ENCODE measurements at regions not wholly inside any gene's neighbourhood (a gene's known extent, or its start where the extent isn't known, plus 50 kb on each side); places are given as distances from the start of the nearest gene placed in this dataset.

DNA sequence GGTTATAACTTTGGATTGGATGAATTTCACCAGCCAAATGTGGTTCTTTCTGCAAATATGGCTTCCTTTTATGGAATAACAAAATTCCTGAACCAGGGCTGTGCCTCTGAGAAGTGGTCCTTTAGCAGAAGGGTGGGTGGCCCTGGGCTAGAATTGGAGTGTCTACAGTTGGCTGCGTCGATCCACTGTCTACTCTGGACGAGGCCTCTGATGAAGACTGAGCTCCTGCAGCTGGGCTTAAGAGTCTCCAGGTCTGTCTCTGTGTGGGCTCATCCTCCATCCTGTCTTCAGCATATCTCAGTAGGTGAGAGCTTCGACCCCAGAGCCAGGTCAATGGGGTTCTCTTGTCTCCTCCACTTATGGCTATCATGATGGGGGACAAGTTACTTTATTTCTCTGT lies 166.3 kb upstream of the PMEPA1 start:
- ChIA-PET CTCF (no interaction called here), POLR2A (no interaction called here)
- no peak for TF ChIP-seq CTCF (IDR thresholded peaks at IDR 0.05; ENCODE audit: control extremely low read depth, extremely low read depth, low read depth, missing control alignments)
- DNase-seq (ENCODE audit: extremely low spot score), result no peak

GRCh38 chr20:57874141-57874540 lies 164.3 kb upstream of the PMEPA1 start:
- POLR2A ChIA-PET, result no interaction called here
- CTCF ChIA-PET, result no interaction called here
- DNase-seq (ENCODE audit: extremely low spot score), result no peak
- TF ChIP-seq CTCF (IDR thresholded peaks at IDR 0.05; ENCODE audit: control extremely low read depth, extremely low read depth, low read depth, missing control alignments), result no peak

DNA sequence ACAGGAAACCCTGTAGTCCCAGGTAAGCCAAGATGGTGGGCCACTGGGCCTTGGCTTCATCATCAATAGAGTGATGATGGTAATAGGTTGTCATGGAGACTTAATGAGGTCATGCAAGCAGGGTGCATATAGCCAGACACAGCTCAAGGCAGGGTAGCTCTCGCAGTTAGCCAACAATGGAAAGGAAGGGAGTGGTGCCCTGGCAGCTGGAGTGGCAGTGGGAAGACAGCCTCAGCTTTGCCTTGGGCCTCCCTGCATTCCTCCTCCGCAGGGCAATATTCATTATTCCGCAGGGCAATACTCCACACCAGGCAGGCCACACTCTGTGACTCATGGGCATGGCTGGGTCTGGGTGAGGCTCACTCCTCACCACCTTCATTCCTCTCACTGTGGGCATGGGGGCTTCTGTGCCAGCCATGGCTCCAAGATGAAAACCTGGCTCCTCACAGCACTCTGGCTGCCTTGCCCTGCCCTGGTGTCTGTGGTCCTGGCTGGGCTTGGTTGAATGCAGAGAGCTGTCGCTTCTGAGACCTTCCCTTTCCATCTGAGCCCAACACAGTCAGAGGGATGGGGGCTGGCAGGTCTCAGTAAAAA lies 163.1 kb upstream of the PMEPA1 start:
- ChIA-PET CTCF (interaction anchor here (0.9 kb wide), 1 partner anchor 336 kb away, joined by 3 read pairs; no protein-coding TSS in a partner anchor), POLR2A (no interaction called here)
- no peak for DNase-seq (ENCODE audit: extremely low spot score)
- TF ChIP-seq CTCF (IDR thresholded peaks at IDR 0.05; ENCODE audit: control extremely low read depth, extremely low read depth, low read depth, missing control alignments), result no peak

GRCh38 chr20:57871237-57871632 lies 161.4 kb upstream of the PMEPA1 start:
- CTCF ChIA-PET, result interaction anchor here (1.1 kb wide), 1 partner anchor 20 kb away, joined by 3 read pairs; no protein-coding TSS in a partner anchor
- POLR2A ChIA-PET, result no interaction called here
- TF ChIP-seq CTCF (IDR thresholded peaks at IDR 0.05; ENCODE audit: control extremely low read depth, extremely low read depth, low read depth, missing control alignments), result no peak
- DNase-seq (ENCODE audit: extremely low spot score), result no peak

- POLR2A ChIA-PET, result no interaction called here
- CTCF ChIA-PET, result interaction anchor here (0.9 to 1.1 kb wide), 2 partner anchors 19 to 127 kb away, joined by 3 read pairs; no protein-coding TSS in a partner anchor
- no peak for DNase-seq (ENCODE audit: extremely low spot score)
- no peak for TF ChIP-seq CTCF (IDR thresholded peaks at IDR 0.05; ENCODE audit: control extremely low read depth, extremely low read depth, low read depth, missing control alignments)
These were observed 160.9 kb upstream of the PMEPA1 start for GRCh38 chr20:57870597-57871236.

DNA sequence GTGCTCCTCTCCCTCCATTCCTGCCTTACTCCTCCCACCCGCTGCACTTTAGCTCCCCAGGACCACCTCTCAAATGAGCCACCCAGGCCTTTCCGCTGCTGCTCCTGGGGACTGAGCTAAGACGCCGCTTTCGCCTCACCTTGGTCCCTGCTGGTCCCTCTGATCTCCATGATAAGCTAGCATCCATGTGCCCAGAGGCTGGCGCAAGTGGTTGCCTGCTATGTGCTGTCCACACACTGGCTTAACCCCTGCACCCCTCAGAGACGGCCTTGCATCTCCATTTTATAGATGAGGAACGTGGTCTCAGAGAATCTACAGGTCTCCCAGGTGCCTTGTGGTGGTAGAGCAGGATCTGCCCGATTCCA lies 160.1 kb upstream of the PMEPA1 start:
- CTCF ChIA-PET, result interaction anchor here (0.9 kb wide), 1 partner anchor 128 kb away, joined by 3 read pairs; no protein-coding TSS in a partner anchor
- POLR2A ChIA-PET, result no interaction called here
- TF ChIP-seq CTCF (IDR thresholded peaks at IDR 0.05; ENCODE audit: control extremely low read depth, extremely low read depth, low read depth, missing control alignments), result no peak
- DNase-seq (ENCODE audit: extremely low spot score), result no peak

Measured in GM10248 (cell line).